ENCODE measurements at regions not wholly inside any gene's neighbourhood (a gene's known extent, or its start where the extent isn't known, plus 50 kb on each side); places are given as distances from the start of the nearest gene placed in this dataset.
"Not testable (repeated sequence)": the region's sequence is repeated elsewhere in the genome, so short reads cannot be mapped to it uniquely, and the experiment has no call there.

DNA sequence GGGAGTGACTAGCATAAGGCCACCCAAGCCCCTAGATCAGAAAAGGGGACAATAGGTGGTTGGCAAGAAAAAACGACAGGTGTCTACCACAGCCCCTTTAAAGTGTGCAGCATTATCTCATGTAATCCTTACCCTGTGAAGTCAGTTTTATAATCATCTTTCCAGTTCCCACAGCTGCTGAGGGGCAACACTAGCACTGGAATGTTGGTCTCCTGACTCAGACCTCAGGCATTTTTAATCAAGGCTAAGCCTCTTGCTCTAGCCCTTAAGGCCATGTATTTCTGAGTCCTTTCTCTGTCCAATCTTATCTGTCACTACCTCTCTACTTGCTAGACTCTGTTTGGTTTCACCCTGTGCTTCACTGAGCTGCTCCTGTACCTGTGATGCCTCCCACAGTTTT lies 171.7 kb downstream of the TLE3 start:
- H3K36me3 ChIP-seq (ENCODE audit: insufficient read depth, low read length) = no peaks in the 10 kb centered on the region
- H3K4me2 ChIP-seq (ENCODE audit: low read length) = no peak overlapping the region
- no peak overlapping the region for H3K4me3 ChIP-seq (ENCODE audit: low read length)
- H3K27me3 ChIP-seq (ENCODE audit: control insufficient read depth, insufficient read depth, low read length) = no peaks in the 10 kb centered on the region
- no peaks in the 10 kb centered on the region for H3K4me1 ChIP-seq (ENCODE audit: control insufficient read depth, insufficient read depth, low read length)
- H3K9me3 ChIP-seq (replicated peaks; ENCODE audit: low read length) = peaks cover 5% of the 10 kb centered on the region
- H3K9ac ChIP-seq (ENCODE audit: low read depth, low read length) = no peak overlapping the region

DNA sequence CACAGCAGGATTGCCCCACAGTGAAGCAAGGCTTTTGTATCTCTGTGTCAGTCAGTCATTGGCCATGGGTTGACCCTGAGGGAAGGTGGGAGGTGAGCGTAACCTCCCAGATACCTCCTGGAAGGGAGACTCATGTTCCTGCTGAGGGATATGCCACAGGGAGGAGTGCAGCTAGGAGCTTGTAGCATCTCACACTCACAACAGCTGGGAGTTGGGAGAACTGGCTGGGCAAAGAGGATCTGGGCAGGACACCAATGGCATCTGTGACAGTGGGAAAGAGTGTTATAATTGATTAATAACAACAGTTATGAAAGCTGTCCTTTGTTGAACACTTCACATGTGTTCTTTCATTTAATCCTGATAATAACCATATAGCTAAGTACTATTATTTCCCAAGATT lies 171.0 kb downstream of the TLE3 start:
- H3K4me3 ChIP-seq (ENCODE audit: low read length) = no peak overlapping the region
- H3K27me3 ChIP-seq (ENCODE audit: control insufficient read depth, insufficient read depth, low read length) = no peaks in the 10 kb centered on the region
- no peak overlapping the region for H3K9ac ChIP-seq (ENCODE audit: low read depth, low read length)
- no peak overlapping the region for H3K4me2 ChIP-seq (ENCODE audit: low read length)
- H3K4me1 ChIP-seq (ENCODE audit: control insufficient read depth, insufficient read depth, low read length) = no peaks in the 10 kb centered on the region
- peaks cover 5% of the 10 kb centered on the region for H3K9me3 ChIP-seq (replicated peaks; ENCODE audit: low read length)
- H3K36me3 ChIP-seq (ENCODE audit: insufficient read depth, low read length) = no peaks in the 10 kb centered on the region

DNA sequence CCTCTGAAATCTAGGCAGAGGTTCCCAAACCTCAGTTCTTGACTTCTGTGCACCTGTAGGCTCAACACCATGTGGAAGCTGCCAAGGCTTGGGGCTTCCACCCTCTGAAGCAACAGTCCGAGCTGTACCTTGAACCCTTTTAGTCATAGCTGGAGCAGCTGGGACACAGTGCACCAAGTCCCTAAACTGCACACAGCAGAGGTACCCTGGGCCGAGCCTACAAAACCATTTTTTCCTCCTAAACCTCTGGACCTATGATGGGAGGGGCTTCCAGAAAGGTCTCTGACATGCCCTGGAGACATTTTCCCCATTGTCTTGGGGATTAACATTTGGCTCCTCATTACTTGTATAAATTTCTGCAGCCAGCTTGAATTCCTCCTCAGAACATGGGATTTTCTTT lies 168.8 kb downstream of the TLE3 start:
- H3K9me3 ChIP-seq (replicated peaks; ENCODE audit: low read length); H3K4me2 ChIP-seq (ENCODE audit: low read length); H3K36me3 ChIP-seq (ENCODE audit: insufficient read depth, low read length); H3K27me3 ChIP-seq (ENCODE audit: control insufficient read depth, insufficient read depth, low read length); H3K4me1 ChIP-seq (ENCODE audit: control insufficient read depth, insufficient read depth, low read length); H3K9ac ChIP-seq (ENCODE audit: low read depth, low read length); H3K4me3 ChIP-seq (ENCODE audit: low read length): not testable (repeated sequence)

DNA sequence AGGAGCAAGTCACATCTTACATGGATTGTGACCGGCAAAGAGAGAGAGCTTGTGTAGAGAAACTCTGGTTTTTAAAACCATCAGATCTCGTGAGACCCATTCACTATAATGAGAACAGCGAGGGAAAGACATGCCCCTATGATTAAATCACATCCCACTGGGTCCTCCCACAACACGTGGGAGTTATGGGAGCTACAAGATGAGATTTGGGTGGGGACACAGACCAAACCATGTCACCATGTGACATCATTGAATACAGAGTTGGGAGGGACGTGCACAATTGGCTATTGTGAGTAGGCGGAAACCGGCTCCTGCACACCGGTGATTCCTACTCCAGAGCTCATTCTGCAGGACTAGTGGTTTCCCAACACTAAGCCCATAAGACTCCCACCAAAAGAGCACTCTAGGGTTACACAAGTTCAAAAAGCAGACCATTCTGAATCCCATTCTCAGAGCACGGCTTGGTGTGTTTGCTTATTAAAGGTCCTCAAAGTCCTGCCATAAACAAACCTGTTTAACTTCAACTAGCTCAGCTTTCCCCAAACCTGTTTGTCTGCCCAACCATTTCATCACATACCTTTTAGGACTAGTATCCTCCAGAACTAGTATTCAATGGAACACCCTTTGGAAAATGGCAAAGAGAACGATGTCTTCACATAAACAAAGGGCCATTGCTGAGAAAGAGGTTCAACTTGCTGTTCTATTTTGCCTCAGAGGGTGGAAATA lies 167.6 kb downstream of the TLE3 start:
- H3K9ac ChIP-seq (ENCODE audit: low read depth, low read length) = no peak overlapping the region
- H3K4me1 ChIP-seq (ENCODE audit: control insufficient read depth, insufficient read depth, low read length) = no peaks in the 10 kb centered on the region
- no peaks in the 10 kb centered on the region for H3K9me3 ChIP-seq (replicated peaks; ENCODE audit: low read length)
- peaks cover 9% of the 10 kb centered on the region for H3K27me3 ChIP-seq (ENCODE audit: control insufficient read depth, insufficient read depth, low read length)
- no peaks in the 10 kb centered on the region for H3K36me3 ChIP-seq (ENCODE audit: insufficient read depth, low read length)
- H3K4me2 ChIP-seq (ENCODE audit: low read length) = no peak overlapping the region
- H3K4me3 ChIP-seq (ENCODE audit: low read length) = no peak overlapping the region

DNA sequence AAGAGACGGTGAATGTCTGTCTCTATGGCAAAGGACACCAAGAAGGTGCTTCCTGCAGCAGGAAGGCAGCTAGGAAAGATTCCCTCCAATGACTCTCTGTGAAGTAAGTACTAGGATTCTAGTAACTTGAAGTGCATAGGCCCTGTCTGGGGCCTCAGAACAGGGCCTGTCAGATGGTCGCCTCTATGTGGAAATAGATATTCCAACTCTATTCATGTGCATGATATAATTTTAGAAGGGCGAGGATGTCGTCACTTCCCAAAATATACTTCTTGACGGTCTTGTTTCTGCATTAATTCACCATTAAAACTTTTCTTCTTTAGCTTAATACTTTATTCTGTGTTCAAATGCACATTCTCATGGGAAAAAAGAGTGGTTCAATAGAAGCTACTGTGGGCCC lies 167.0 kb downstream of the TLE3 start:
- H3K4me1 ChIP-seq (ENCODE audit: control insufficient read depth, insufficient read depth, low read length) = no peaks in the 10 kb centered on the region
- no peaks in the 10 kb centered on the region for H3K9me3 ChIP-seq (replicated peaks; ENCODE audit: low read length)
- H3K36me3 ChIP-seq (ENCODE audit: insufficient read depth, low read length) = no peaks in the 10 kb centered on the region
- H3K4me2 ChIP-seq (ENCODE audit: low read length) = no peak overlapping the region
- peaks cover 12% of the 10 kb centered on the region for H3K27me3 ChIP-seq (ENCODE audit: control insufficient read depth, insufficient read depth, low read length)
- no peak overlapping the region for H3K4me3 ChIP-seq (ENCODE audit: low read length)
- no peak overlapping the region for H3K9ac ChIP-seq (ENCODE audit: low read depth, low read length)

DNA sequence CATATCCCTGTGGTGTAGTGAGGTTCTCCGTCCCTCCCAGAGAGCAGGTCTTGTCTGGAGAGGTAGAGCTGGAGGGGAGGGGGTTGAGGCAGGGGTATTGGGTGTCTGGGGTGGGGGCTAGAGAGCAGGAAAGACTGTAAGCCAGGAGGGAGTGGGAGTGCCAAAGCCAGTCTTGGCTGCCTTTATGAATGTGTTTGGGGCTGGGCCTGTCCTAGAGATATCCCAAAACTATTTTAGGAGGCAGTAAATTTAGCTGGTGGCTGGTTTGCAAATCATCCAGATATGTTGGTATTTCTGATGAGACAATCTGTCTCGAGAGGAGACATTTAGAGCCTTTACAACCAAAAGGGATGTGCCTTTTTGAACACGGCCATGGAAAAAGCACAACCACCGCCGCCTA lies 166.6 kb downstream of the TLE3 start:
- Histone ChIP-seq H3K27me3 (ENCODE audit: control insufficient read depth, insufficient read depth, low read length) (peaks cover 16% of the 10 kb centered on the region), H3K4me1 (ENCODE audit: control insufficient read depth, insufficient read depth, low read length) (no peaks in the 10 kb centered on the region), H3K4me2 (ENCODE audit: low read length) (no peak overlapping the region), H3K36me3 (ENCODE audit: insufficient read depth, low read length) (no peaks in the 10 kb centered on the region), H3K9me3 (replicated peaks; ENCODE audit: low read length) (no peaks in the 10 kb centered on the region), H3K4me3 (ENCODE audit: low read length) (no peak overlapping the region), H3K9ac (ENCODE audit: low read depth, low read length) (no peak overlapping the region)

DNA sequence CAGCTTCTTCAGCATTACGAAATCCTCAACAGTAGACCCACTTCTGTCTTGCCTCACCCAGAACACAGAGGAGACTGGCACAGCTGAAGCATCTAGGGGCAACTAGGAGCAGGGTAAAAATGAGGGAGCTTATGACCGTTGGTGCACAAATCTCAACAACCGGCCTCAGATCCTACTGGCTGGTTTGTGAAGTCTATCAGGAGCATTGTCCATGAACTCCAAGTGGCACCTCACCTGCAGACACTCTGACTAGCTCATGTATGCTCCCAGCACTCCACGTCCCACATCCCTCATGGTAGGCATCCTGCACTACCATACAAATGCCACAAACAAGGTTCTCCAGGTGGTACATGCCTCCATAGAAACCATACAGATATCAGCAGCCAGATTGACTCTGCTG lies 163.1 kb downstream of the TLE3 start:
- no peaks in the 10 kb centered on the region for H3K36me3 ChIP-seq (ENCODE audit: insufficient read depth, low read length)
- no peaks in the 10 kb centered on the region for H3K9me3 ChIP-seq (replicated peaks; ENCODE audit: low read length)
- no peaks in the 10 kb centered on the region for H3K4me1 ChIP-seq (ENCODE audit: control insufficient read depth, insufficient read depth, low read length)
- no peak overlapping the region for H3K9ac ChIP-seq (ENCODE audit: low read depth, low read length)
- peaks cover 29% of the 10 kb centered on the region for H3K27me3 ChIP-seq (ENCODE audit: control insufficient read depth, insufficient read depth, low read length)
- H3K4me2 ChIP-seq (ENCODE audit: low read length) = no peak overlapping the region
- no peak overlapping the region for H3K4me3 ChIP-seq (ENCODE audit: low read length)

DNA sequence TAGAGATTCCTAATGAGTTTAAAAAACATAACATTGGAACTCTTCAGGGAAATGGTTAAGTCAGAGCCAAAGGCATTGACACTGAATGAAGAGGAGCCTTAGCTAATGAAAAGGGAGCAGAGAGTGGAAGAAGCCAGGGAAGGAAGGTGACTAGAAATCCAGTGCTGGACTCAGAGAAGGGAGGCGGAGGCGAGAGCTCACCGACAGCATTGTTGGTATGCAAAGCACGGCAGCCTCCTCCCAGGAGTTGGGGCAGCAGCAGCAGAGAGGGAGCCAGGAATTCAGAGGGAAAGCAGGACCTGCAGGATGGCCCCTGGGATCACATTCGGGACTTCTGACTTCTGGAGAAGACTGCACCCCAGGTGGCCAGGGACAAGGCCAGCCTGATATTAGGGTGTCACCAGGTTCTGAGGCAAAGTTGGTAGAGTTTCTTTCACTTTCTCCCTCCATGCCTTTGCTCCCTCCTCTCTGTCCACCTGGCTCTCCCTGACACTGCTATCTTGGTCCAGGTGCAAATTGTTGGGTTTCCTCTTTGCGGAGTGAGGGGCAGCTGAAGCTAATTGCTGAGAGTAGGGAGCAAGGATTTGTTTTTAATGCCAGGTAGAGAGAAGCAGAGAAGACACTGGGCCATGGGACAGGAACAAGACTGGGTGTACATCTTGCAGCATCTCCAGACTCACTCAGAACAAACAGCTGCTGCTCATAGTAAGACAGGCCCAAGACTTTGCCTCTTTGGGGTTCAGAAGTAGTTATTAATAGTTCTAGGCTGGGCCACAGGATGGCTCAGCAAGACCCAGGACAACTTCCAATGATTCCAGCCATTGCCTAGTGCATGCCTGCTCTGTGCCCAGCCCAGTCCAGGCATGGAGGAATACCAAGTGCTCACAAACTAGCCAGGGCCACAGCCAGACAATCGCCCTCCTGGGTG lies 157.9 kb downstream of the TLE3 start:
- peaks cover 31% of the 10 kb centered on the region for H3K27me3 ChIP-seq (ENCODE audit: control insufficient read depth, insufficient read depth, low read length)
- no peak overlapping the region for H3K9ac ChIP-seq (ENCODE audit: low read depth, low read length)
- no peak overlapping the region for H3K4me2 ChIP-seq (ENCODE audit: low read length)
- H3K9me3 ChIP-seq (replicated peaks; ENCODE audit: low read length) = no peaks in the 10 kb centered on the region
- H3K36me3 ChIP-seq (ENCODE audit: insufficient read depth, low read length) = no peaks in the 10 kb centered on the region
- H3K4me1 ChIP-seq (ENCODE audit: control insufficient read depth, insufficient read depth, low read length) = no peaks in the 10 kb centered on the region
- no peak overlapping the region for H3K4me3 ChIP-seq (ENCODE audit: low read length)

DNA sequence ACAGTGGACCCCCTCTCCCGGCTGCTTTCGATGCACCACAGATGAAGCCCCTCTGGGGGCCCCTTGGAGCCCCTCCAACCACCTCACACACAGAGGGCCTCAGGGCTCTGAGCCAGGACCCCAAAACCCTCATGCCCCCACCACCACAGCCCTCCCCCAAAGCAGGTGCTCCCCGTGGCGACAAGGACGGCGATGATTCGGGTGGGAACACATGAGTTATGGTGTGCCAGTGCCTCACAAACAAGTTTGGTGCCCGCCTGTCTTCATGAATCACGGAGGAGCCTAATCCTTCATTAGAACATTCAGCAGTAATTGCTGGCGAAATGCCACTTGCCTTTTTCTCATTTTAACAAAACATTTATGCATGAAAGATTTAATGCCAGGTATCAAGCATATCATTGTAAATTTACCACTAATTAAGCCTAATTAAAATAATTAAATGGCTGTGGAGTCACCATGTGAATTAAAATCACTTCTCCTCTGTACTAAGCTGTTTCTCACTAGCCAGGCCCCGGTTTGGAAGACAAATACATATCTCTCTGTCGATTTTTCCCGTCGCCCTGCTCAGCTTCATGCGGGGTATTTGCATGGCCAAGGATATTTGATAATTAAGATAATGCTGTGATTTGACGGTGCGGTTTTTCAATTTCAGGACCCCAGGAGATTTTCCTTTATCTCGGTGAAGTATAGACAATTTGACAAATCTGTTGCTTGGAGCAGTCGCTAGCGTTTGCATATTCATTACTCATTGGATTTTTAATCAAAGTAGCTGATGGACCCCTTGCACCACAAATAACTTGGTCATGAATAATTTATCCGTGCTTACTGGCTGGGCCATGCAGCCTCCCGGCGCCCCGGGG lies 157.0 kb downstream of the TLE3 start:
- Histone ChIP-seq H3K4me3 (ENCODE audit: low read length) (no peak overlapping the region), H3K9me3 (replicated peaks; ENCODE audit: low read length) (no peaks in the 10 kb centered on the region), H3K4me2 (ENCODE audit: low read length) (no peak overlapping the region), H3K4me1 (ENCODE audit: control insufficient read depth, insufficient read depth, low read length) (no peaks in the 10 kb centered on the region), H3K27me3 (ENCODE audit: control insufficient read depth, insufficient read depth, low read length) (peaks cover 27% of the 10 kb centered on the region), H3K9ac (ENCODE audit: low read depth, low read length) (no peak overlapping the region), H3K36me3 (ENCODE audit: insufficient read depth, low read length) (no peaks in the 10 kb centered on the region)

DNA sequence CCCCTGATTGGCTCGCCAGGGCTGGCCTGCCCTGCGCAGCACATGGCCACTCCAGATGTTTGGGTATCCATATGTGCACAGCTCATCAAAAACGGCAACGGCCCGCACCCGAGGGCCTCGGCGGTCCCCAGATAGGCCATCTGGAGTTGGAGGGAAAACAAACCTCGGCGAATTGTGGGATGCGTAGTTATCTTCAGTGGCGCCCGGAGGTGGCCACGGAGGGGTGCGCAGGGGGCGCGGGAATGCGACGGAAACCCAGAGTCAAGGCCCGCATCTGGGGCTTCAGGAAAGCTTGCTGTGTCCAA lies 156.5 kb downstream of the TLE3 start:
- Histone ChIP-seq H3K4me1 (ENCODE audit: control insufficient read depth, insufficient read depth, low read length) (no peaks in the 10 kb centered on the region), H3K9me3 (replicated peaks; ENCODE audit: low read length) (no peaks in the 10 kb centered on the region), H3K4me3 (ENCODE audit: low read length) (no peak overlapping the region), H3K4me2 (ENCODE audit: low read length) (no peak overlapping the region), H3K27me3 (ENCODE audit: control insufficient read depth, insufficient read depth, low read length) (peaks cover 22% of the 10 kb centered on the region), H3K36me3 (ENCODE audit: insufficient read depth, low read length) (no peaks in the 10 kb centered on the region), H3K9ac (ENCODE audit: low read depth, low read length) (no peak overlapping the region)

DNA sequence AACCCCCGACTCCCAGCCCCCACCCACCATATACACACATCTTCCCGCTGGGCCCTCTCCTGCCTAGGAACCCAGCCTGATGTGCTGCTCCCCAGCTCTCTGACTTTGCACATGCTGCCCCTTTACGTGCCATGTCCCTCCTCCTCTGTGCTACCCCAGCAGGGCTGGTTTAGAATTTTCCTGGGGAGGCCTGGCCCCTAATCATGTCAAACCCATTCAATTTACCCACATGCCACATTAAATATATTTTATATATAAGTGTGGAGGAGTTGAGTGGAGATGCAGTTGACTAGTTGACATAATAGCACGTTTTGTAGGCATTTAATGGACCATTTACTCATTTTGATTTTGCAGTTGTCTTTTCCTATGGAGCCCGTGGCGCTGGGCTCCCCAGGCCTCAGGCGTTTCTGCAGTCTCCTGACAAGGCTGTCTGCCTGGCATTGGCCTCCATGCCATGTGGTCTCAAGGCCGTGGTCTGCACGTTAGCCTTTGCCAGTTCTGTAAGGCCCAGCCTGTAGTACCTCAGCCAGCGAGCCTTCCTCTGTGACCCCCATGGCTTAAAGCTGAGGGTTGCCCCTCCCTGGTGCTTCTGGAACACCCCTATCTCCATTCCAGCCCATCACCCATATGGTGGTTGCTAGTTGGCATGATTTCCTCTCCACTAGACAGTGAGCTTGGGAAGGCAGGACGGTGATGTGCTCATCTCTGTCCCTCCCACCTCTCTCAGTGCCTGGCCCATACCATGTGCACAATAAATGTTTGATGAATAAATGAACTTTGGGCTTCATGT lies 155.8 kb downstream of the TLE3 start:
- H3K27me3 ChIP-seq (ENCODE audit: control insufficient read depth, insufficient read depth, low read length) = peaks cover 17% of the 10 kb centered on the region
- no peaks in the 10 kb centered on the region for H3K36me3 ChIP-seq (ENCODE audit: insufficient read depth, low read length)
- no peak overlapping the region for H3K4me2 ChIP-seq (ENCODE audit: low read length)
- no peaks in the 10 kb centered on the region for H3K4me1 ChIP-seq (ENCODE audit: control insufficient read depth, insufficient read depth, low read length)
- no peaks in the 10 kb centered on the region for H3K9me3 ChIP-seq (replicated peaks; ENCODE audit: low read length)
- no peak overlapping the region for H3K9ac ChIP-seq (ENCODE audit: low read depth, low read length)
- H3K4me3 ChIP-seq (ENCODE audit: low read length) = no peak overlapping the region
